Uterus (tissue), 3 donors: ENCODE measurements at regions not wholly inside any gene's neighbourhood (a gene's known extent, or its start where the extent isn't known, plus 50 kb on each side); places are given as distances from the start of the nearest gene placed in this dataset.

Experiments
- DNase-seq, 2 donors: peaks; one replicate each; pipeline ENCODE4 v3.0.0-alpha.2; 2019 to 2020
- H3K27ac ChIP-seq, 2 donors: fragments of 200-600 bp; sonication (generic); 1 replicate in 1 of 2; 2 replicates in 1 of 2; pipeline ENCODE4 v1.5.1; 2016 to 2018
- H3K27me3 ChIP-seq, 2 donors: fragments of 200-600 bp; sonication (generic); one replicate each; pipeline ENCODE4 v1.5.1; 2018 to 2019; ENCODE audit warnings: control low read depth in 1 of 2
- H3K36me3 ChIP-seq, 2 donors: fragments of 200-600 bp; sonication (generic); one replicate each; pipeline ENCODE4 v1.5.1; 2019; ENCODE audit warnings: control low read depth in 1 of 2
- H3K4me1 ChIP-seq, 2 donors: fragments of 200-600 bp; sonication (generic); one replicate each; pipeline ENCODE4 v1.5.1; 2018 to 2019; ENCODE audit warnings: control low read depth in 1 of 2
- H3K4me3 ChIP-seq, 2 donors: fragments of 200-600 bp; sonication (generic); 1 replicate in 1 of 2; 2 replicates in 1 of 2; pipeline ENCODE4 v1.5.1; 2018 to 2019; ENCODE audit warnings: mild to moderate bottlenecking in 1 of 2
- H3K9me3 ChIP-seq, 2 donors: fragments of 200-600 bp; sonication (generic); one replicate each; pipeline ENCODE4 v1.5.1; 2019; ENCODE audit warnings: control low read depth in 1 of 2
- POLR2A ChIP-seq, 2 donors: fragments of 450-650 bp; IDR thresholded peaks; one replicate each; pipeline ENCODE4 v1.6.1; 2016; ENCODE audit warnings: antibody characterized with exemption in 2 of 2, mild to moderate bottlenecking in 1 of 2, moderate library complexity in 1 of 2
- intact Hi-C: fragments of 100-400 bp; cut with DNase I; formaldehyde crosslinking; loops from one replicate; pipeline ENCODE4 v1.15.1; 2023; ENCODE audit warnings: low total_unique reads
- TF ChIP-seq, protein P1 (sequence below), 4 experiments: fragments of 200-600 bp in 2 of 4; fragments of 450-650 bp in 2 of 4; sonication (generic) in 2 of 4; IDR thresholded peaks; one replicate each; pipeline ENCODE4 v1.5.1; 2016 to 2019; ENCODE audit warnings: antibody characterized with exemption in 4 of 4, mild to moderate bottlenecking in 2 of 4, moderate library complexity in 1 of 4
- donor health status: DM: yes; HTN: yes; CAD: no.

DNA sequence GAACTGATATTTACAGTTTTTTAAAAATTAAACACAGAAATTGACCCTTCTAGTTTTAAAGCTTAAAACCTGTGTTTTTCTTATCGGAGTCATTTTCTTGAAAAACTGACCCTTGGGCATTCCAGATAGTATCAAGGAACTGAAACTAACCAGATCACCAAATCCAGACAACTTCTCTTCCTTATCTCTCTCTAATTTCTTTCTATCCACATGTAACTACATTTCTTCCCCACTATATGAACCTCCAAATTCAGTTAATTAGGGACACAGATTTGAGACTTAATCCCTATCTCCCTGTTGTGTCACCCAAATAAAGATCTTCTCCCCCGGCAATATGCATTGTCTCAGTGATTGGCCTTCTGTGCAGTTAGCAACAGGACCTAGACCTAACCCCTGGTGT, 1643.0 kb upstream of the CDH6 start:
- DNase-seq = no peak
- no peak for TF ChIP-seq POLR2A (IDR thresholded peaks at IDR 0.05)
- TF ChIP-seq, protein P1, sequence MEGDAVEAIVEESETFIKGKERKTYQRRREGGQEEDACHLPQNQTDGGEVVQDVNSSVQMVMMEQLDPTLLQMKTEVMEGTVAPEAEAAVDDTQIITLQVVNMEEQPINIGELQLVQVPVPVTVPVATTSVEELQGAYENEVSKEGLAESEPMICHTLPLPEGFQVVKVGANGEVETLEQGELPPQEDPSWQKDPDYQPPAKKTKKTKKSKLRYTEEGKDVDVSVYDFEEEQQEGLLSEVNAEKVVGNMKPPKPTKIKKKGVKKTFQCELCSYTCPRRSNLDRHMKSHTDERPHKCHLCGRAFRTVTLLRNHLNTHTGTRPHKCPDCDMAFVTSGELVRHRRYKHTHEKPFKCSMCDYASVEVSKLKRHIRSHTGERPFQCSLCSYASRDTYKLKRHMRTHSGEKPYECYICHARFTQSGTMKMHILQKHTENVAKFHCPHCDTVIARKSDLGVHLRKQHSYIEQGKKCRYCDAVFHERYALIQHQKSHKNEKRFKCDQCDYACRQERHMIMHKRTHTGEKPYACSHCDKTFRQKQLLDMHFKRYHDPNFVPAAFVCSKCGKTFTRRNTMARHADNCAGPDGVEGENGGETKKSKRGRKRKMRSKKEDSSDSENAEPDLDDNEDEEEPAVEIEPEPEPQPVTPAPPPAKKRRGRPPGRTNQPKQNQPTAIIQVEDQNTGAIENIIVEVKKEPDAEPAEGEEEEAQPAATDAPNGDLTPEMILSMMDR (IDR thresholded peaks at IDR 0.05) = no peak
- intact Hi-C loops = no loop called here
- Histone ChIP-seq H3K4me3 (no peak overlapping the region), H3K4me1 (no peaks in the 10 kb centered on the region), H3K27ac (no peak overlapping the region), H3K27me3 (no peaks in the 10 kb centered on the region), H3K9me3 (no peaks in the 10 kb centered on the region), H3K36me3 (no peaks in the 10 kb centered on the region)

DNA sequence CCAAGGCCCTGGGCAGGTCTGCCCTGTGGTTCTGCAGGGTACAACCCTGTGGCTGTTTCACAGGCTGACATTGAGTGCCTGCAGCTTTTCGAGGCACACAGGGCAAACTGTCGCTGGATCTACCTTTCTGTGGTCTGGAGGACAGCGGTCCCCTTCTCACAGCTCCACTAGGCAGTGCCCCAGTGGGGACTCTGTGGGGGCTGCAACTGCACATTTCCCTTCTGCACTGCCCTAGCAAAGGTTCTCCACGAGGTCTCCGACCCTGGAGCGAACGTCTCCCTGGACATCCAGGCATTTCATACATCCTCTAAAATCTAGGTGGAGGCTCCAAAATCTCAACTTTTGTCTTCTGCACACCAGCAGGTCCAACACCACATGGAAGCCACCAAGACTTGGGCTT, 1645.2 kb upstream of the CDH6 start:
- intact Hi-C loops = no loop called here
- no peaks in the 10 kb centered on the region for H3K36me3 ChIP-seq
- H3K9me3 ChIP-seq = no peaks in the 10 kb centered on the region
- DNase-seq = no peak
- no peaks in the 10 kb centered on the region for H3K4me1 ChIP-seq
- H3K27ac ChIP-seq = no peak overlapping the region
- no peaks in the 10 kb centered on the region for H3K27me3 ChIP-seq
- H3K4me3 ChIP-seq = no peak overlapping the region
- TF ChIP-seq POLR2A (IDR thresholded peaks at IDR 0.05) = no peak
- TF ChIP-seq, protein P1 (IDR thresholded peaks at IDR 0.05) = no peak

DNA sequence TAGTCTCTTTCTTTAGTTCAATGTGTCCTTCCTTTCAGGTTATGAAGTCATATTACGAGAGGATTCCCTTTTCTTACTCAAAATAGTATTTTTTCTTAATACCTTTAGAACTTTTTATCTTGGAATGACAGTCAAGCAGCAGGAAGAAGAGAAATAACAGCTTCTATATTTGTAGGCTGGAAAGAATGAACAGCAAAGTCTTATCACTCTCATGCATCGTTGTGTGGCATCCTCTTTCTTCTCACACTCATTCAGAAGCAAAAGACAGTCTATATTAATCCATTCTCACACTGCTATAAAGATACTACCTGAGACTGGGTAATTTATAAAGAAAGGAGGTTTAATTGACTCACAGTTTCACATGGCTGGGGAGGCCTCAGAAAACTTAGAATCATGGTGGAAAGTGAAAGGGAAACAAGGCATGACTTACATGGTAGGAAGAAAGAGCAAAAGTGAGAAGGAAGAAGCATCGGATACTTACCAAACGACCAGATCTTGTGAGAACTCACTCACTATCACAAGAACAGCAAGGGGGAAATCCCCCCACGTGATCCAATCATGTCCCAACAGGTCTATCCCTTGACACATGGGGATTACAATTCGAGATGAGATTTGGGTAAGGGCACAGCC, 1646.1 kb upstream of the CDH6 start:
- H3K4me1 ChIP-seq = no peaks in the 10 kb centered on the region
- no peaks in the 10 kb centered on the region for H3K27me3 ChIP-seq
- H3K27ac ChIP-seq = no peak overlapping the region
- intact Hi-C loops = no loop called here
- no peaks in the 10 kb centered on the region for H3K9me3 ChIP-seq
- no peak overlapping the region for H3K4me3 ChIP-seq
- no peak for DNase-seq
- no peaks in the 10 kb centered on the region for H3K36me3 ChIP-seq
- TF ChIP-seq, protein P1 (IDR thresholded peaks at IDR 0.05) = no peak
- no peak for TF ChIP-seq POLR2A (IDR thresholded peaks at IDR 0.05)

DNA sequence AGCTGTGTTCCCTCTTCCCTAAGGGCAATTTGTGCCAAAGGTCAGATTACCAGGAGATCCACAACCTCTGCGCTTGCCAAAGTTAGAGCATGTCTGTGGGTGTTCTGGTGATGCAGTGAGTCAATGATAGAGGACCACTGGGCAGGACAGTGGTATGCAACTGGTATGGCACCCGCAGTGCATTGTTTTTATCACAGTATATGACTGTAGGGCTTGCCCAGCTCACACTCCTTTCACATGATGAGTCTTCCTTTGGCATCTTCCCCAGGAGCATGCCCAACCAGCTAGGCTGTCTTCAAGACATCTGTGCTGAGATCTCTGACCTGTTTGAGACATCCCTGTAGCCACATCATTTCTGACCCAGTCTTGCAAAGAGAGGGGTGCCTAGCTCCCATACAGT, 1650.0 kb upstream of the CDH6 start:
- no peak overlapping the region for H3K27ac ChIP-seq
- no peak for DNase-seq
- TF ChIP-seq, protein P1 (IDR thresholded peaks at IDR 0.05) = no peak
- TF ChIP-seq POLR2A (IDR thresholded peaks at IDR 0.05) = no peak
- H3K27me3 ChIP-seq = no peaks in the 10 kb centered on the region
- no peak overlapping the region for H3K4me3 ChIP-seq
- no peaks in the 10 kb centered on the region for H3K4me1 ChIP-seq
- no peaks in the 10 kb centered on the region for H3K36me3 ChIP-seq
- H3K9me3 ChIP-seq = no peaks in the 10 kb centered on the region
- intact Hi-C loops = no loop called here

DNA sequence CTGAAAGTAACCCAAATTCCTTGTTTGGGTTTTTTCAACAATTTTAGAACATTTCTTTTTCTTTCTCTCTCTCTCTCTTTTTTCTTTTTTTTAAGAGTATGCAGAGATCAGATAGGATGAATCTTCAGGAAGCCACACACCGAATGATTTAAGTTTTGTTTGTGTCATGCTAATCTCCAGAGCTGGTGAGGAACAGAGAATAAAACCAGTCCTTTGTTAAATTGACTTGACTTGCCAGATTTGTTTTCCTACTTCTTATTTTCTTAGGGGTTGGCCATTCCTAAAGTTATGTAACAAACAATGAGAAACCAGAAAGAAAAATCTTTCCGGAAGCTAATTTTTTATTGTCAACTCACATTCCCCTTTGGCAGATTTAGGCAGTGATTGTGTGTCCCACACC, 1669.3 kb upstream of the CDH6 start:
- no peak overlapping the region for H3K4me3 ChIP-seq
- no peaks in the 10 kb centered on the region for H3K27me3 ChIP-seq
- intact Hi-C loops = no loop called here
- no peaks in the 10 kb centered on the region for H3K36me3 ChIP-seq
- H3K27ac ChIP-seq = no peak overlapping the region
- TF ChIP-seq POLR2A (IDR thresholded peaks at IDR 0.05) = no peak
- TF ChIP-seq, protein P1 (IDR thresholded peaks at IDR 0.05) = no peak
- H3K9me3 ChIP-seq = no peaks in the 10 kb centered on the region
- DNase-seq = no peak
- no peaks in the 10 kb centered on the region for H3K4me1 ChIP-seq
